PC-9 (cell line): ENCODE measurements at regions not wholly inside any gene's neighbourhood (a gene's known extent, or its start where the extent isn't known, plus 50 kb on each side); places are given as distances from the start of the nearest gene placed in this dataset.

Experiments used
- EZH2 ChIP-seq: fragments of 200-600 bp; sonication (generic); IDR thresholded peaks from 2 replicates; pipeline ENCODE4 v1.8.0; 2017; ENCODE audit warnings: antibody characterized with exemption, low read depth
- TF ChIP-seq, protein P1 (sequence below): fragments of 200-600 bp; sonication (generic); conservative IDR thresholded peaks from 2 replicates; pipeline ENCODE4 v1.6.1; 2017; ENCODE audit warnings: mixed run types, antibody characterized with exemption, mild to moderate bottlenecking, moderate library complexity

DNA sequence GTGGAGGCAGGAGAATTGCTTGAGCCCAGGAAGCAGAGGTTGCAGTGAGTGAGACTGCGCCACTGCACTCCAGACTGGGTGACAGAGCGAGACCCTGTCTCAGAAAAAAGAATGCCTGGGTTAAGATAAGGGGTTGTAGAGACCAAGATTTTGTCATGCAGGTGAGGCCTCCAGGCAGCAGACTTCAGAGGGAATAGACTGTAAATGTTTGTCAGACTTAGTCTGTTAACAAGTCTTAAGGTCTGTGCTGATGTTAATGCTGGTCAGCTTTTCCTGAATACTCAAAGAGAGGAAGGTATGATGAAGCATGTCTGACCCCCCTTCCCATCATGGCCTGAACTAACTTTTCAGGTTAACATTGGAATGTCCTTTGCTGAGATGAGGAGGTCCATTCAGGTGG, 83.0 kb upstream of the FUT8 start:
- TF ChIP-seq, protein P1, sequence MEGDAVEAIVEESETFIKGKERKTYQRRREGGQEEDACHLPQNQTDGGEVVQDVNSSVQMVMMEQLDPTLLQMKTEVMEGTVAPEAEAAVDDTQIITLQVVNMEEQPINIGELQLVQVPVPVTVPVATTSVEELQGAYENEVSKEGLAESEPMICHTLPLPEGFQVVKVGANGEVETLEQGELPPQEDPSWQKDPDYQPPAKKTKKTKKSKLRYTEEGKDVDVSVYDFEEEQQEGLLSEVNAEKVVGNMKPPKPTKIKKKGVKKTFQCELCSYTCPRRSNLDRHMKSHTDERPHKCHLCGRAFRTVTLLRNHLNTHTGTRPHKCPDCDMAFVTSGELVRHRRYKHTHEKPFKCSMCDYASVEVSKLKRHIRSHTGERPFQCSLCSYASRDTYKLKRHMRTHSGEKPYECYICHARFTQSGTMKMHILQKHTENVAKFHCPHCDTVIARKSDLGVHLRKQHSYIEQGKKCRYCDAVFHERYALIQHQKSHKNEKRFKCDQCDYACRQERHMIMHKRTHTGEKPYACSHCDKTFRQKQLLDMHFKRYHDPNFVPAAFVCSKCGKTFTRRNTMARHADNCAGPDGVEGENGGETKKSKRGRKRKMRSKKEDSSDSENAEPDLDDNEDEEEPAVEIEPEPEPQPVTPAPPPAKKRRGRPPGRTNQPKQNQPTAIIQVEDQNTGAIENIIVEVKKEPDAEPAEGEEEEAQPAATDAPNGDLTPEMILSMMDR, result no peak
- TF ChIP-seq EZH2, result no peak
